ENCODE measurements at regions not wholly inside any gene's neighbourhood (a gene's known extent, or its start where the extent isn't known, plus 50 kb on each side); places are given as distances from the start of the nearest gene placed in this dataset.

GRCh38 chr1:5752746-5753548 lies 239.3 kb downstream of the NPHP4 start:
- no peak overlapping the region for H3K4me3 ChIP-seq (ENCODE audit: low read depth, low read length)
- no peak for DNase-seq (ENCODE audit: low read depth)

GRCh38 chr1:5751833-5752745 lies 240.1 kb downstream of the NPHP4 start:
- H3K4me3 ChIP-seq (ENCODE audit: low read depth, low read length) = no peak overlapping the region
- no peak for DNase-seq (ENCODE audit: low read depth)

- no peak for DNase-seq (ENCODE audit: low read depth)
Observed at GRCh38 chr1:5751163-5751540, 241.1 kb downstream of the NPHP4 start.

GRCh38 chr1:5750186-5751162 lies 241.8 kb downstream of the NPHP4 start:
- DNase-seq (ENCODE audit: low read depth) = no peak
- H3K4me3 ChIP-seq (ENCODE audit: low read depth, low read length) = no peak overlapping the region

More at GRCh38 chr1:5751163-5751540, 241.1 kb downstream of the NPHP4 start:
- H3K4me3 ChIP-seq (ENCODE audit: low read depth, low read length) = no peak overlapping the region

- H3K4me3 ChIP-seq (ENCODE audit: low read depth, low read length) = no peak overlapping the region
- DNase-seq (ENCODE audit: low read depth) = no peak
Observed at GRCh38 chr1:5748286-5749225, 243.7 kb downstream of the NPHP4 start.

- no peak overlapping the region for H3K4me3 ChIP-seq (ENCODE audit: low read depth, low read length)
- DNase-seq (ENCODE audit: low read depth) = no peak
Observed at GRCh38 chr1:5747426-5748285, 244.6 kb downstream of the NPHP4 start.

- no peak for DNase-seq (ENCODE audit: low read depth)
- no peak overlapping the region for H3K4me3 ChIP-seq (ENCODE audit: low read depth, low read length)
Observed at GRCh38 chr1:5746611-5747425, 245.4 kb downstream of the NPHP4 start.

GRCh38 chr1:5745800-5746610 lies 246.2 kb downstream of the NPHP4 start:
- peak; percentile 21 for DNase-seq (ENCODE audit: low read depth)
- no peak overlapping the region for H3K4me3 ChIP-seq (ENCODE audit: low read depth, low read length)

GRCh38 chr1:5744911-5745799 lies 247.1 kb downstream of the NPHP4 start:
- DNase-seq (ENCODE audit: low read depth) = no peak
- no peak overlapping the region for H3K4me3 ChIP-seq (ENCODE audit: low read depth, low read length)

- no peak for DNase-seq (ENCODE audit: low read depth)
- H3K4me3 ChIP-seq (ENCODE audit: low read depth, low read length) = no peak overlapping the region
Observed at GRCh38 chr1:5744341-5744740, 247.9 kb downstream of the NPHP4 start.

- DNase-seq (ENCODE audit: low read depth) = no peak
- no peak overlapping the region for H3K4me3 ChIP-seq (ENCODE audit: low read depth, low read length)
Observed at GRCh38 chr1:5743435-5744095, 248.7 kb downstream of the NPHP4 start.

- H3K4me3 ChIP-seq (ENCODE audit: low read depth, low read length) = no peak overlapping the region
- DNase-seq (ENCODE audit: low read depth) = no peak
Observed at GRCh38 chr1:5742801-5743200, 249.4 kb downstream of the NPHP4 start.

GRCh38 chr1:5742032-5742431 lies 250.2 kb downstream of the NPHP4 start:
- no peak overlapping the region for H3K4me3 ChIP-seq (ENCODE audit: low read depth, low read length)
- DNase-seq (ENCODE audit: low read depth) = no peak
